ENCODE measurements at regions not wholly inside any gene's neighbourhood (a gene's known extent, or its start where the extent isn't known, plus 50 kb on each side); places are given as distances from the start of the nearest gene placed in this dataset.

- CTCF ChIA-PET: interaction anchor here (0.9 to 1.5 kb wide), 3 partner anchors 17 to 29 kb away, joined by 4 to 5 read pairs (median 4); no protein-coding TSS in a partner anchor
- BruUV-seq (replicated peaks): no TSS peak
- no peak for TF ChIP-seq CHD4 (IDR thresholded peaks at IDR 0.05)
- TF ChIP-seq ZBTB4 (CRISPR knock-in tag; IDR thresholded peaks at IDR 0.05): no peak
- TF ChIP-seq JUNB (IDR thresholded peaks at IDR 0.05): peak; percentile 18; the same call in 1 of the 2 replicates
- RAD21 ChIA-PET (ENCODE audit: unreplicated experiment): no interaction called here
- POLR2A ChIA-PET: no interaction called here
- H3K9me3 ChIP-seq (replicated peaks; ENCODE audit: control insufficient read depth, insufficient read depth, low read length): no peaks in the 10 kb centered on the region
- no peak overlapping the region for H3K4me3 ChIP-seq
- H3K4me1 ChIP-seq (ENCODE audit: control insufficient read depth, insufficient read depth, low read length): no peaks in the 10 kb centered on the region
- FAIRE-seq: no peak
- peak; percentile 71 for ATAC-seq
- 0% methylated on average over 2 of the region's 2 CpGs for WGBS (ENCODE audit: insufficient coverage, insufficient replicate concordance, low lambda C conversion rate, missing lambda C conversion rate)
- in situ Hi-C loops (cut with MboI): no loop called here
- no peak overlapping the region for H2AFZ ChIP-seq (ENCODE audit: control insufficient read depth, low read depth, low read length)
- no peaks in the 10 kb centered on the region for H3K27me3 ChIP-seq (replicated peaks in 1 of 2; ENCODE audit: control insufficient read depth in 2 of 2, insufficient read depth in 2 of 2, low read length in 1 of 2)
- H4K20me1 ChIP-seq (ENCODE audit: control insufficient read depth, insufficient read depth): no peaks in the 10 kb centered on the region
- SMC1A ChIA-PET (ENCODE audit: uncharacterized antibody, unreplicated experiment): no interaction called here
- intact Hi-C loops (cut with micrococcal nuclease; ENCODE audit: unreplicated experiment): no loop called here
- no peak overlapping the region for H3K27ac ChIP-seq (ENCODE audit: control insufficient read depth, insufficient read depth)
- H3K79me2 ChIP-seq (ENCODE audit: control insufficient read depth, insufficient read depth, low read length): no peaks in the 10 kb centered on the region
- no peak overlapping the region for H3K4me2 ChIP-seq (ENCODE audit: control insufficient read depth, insufficient read depth)
- no peak for DNase-seq (ENCODE audit: low read depth, low spot score)
- no peaks in the 10 kb centered on the region for H3K36me3 ChIP-seq (ENCODE audit: control insufficient read depth in 2 of 2, insufficient read depth in 2 of 2, low read length in 1 of 2)
- H3K9ac ChIP-seq (ENCODE audit: control insufficient read depth, insufficient read depth, low read length): no peak overlapping the region
These were observed 60.9 kb downstream of the BMP15 start for GRCh38 chrX:50971395-50971794.

DNA sequence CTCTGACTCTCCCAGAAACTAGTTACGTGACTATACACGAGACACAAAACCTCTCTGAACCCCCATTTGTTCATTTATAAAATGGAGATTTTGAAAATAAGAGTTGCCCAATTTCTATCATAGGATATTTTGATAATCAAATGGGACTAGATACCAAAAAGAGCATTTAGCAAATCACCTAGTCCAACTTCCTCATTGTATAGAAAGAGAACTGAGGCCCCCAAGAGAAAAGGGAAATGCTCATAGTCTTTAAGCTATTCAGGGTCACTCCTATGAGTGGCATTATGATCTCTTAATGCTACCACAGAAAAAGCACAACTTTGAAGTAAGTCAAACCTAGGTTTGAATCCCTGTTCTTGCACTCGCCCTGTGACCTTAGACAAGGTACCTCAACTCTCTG, 62.7 kb downstream of the BMP15 start:
- no peaks in the 10 kb centered on the region for H3K79me2 ChIP-seq (ENCODE audit: control insufficient read depth, insufficient read depth, low read length)
- ATAC-seq: no peak
- in situ Hi-C loops (cut with MboI) (no loop called here), intact Hi-C loops (cut with micrococcal nuclease; ENCODE audit: unreplicated experiment) (no loop called here)
- H2AFZ ChIP-seq (ENCODE audit: control insufficient read depth, low read depth, low read length): no peak overlapping the region
- no peak for DNase-seq (ENCODE audit: low read depth, low spot score)
- ChIA-PET POLR2A (no interaction called here), SMC1A (ENCODE audit: uncharacterized antibody, unreplicated experiment) (no interaction called here), RAD21 (ENCODE audit: unreplicated experiment) (no interaction called here), CTCF (no interaction called here)
- H3K27me3 ChIP-seq (replicated peaks in 1 of 2; ENCODE audit: control insufficient read depth in 2 of 2, insufficient read depth in 2 of 2, low read length in 1 of 2): no peaks in the 10 kb centered on the region
- no TSS peak for BruUV-seq (replicated peaks)
- FAIRE-seq: no peak
- no peaks in the 10 kb centered on the region for H3K4me1 ChIP-seq (ENCODE audit: control insufficient read depth, insufficient read depth, low read length)
- no peak overlapping the region for H3K9ac ChIP-seq (ENCODE audit: control insufficient read depth, insufficient read depth, low read length)
- H3K4me2 ChIP-seq (ENCODE audit: control insufficient read depth, insufficient read depth): no peak overlapping the region
- WGBS (ENCODE audit: insufficient coverage, insufficient replicate concordance, low lambda C conversion rate, missing lambda C conversion rate): 15% methylated on average over 3 of the region's 3 CpGs
- TF ChIP-seq, protein P1, sequence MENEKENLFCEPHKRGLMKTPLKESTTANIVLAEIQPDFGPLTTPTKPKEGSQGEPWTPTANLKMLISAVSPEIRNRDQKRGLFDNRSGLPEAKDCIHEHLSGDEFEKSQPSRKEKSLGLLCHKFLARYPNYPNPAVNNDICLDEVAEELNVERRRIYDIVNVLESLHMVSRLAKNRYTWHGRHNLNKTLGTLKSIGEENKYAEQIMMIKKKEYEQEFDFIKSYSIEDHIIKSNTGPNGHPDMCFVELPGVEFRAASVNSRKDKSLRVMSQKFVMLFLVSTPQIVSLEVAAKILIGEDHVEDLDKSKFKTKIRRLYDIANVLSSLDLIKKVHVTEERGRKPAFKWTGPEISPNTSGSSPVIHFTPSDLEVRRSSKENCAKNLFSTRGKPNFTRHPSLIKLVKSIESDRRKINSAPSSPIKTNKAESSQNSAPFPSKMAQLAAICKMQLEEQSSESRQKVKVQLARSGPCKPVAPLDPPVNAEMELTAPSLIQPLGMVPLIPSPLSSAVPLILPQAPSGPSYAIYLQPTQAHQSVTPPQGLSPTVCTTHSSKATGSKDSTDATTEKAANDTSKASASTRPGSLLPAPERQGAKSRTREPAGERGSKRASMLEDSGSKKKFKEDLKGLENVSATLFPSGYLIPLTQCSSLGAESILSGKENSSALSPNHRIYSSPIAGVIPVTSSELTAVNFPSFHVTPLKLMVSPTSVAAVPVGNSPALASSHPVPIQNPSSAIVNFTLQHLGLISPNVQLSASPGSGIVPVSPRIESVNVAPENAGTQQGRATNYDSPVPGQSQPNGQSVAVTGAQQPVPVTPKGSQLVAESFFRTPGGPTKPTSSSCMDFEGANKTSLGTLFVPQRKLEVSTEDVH (IDR thresholded peaks at IDR 0.05; ENCODE audit: low read depth, partially characterized antibody): no peak
- TF ChIP-seq HDAC2 (IDR thresholded peaks at IDR 0.05) (no peak), SRF (IDR thresholded peaks at IDR 0.05; ENCODE audit: low read depth in 2 of 2, low read length in 2 of 2) (no peak), ZNF384 (IDR thresholded peaks at IDR 0.05; ENCODE audit: borderline replicate concordance, low read depth, low read length) (no peak), LARP7 (IDR thresholded peaks at IDR 0.05) (no peak)
- no peaks in the 10 kb centered on the region for H3K9me3 ChIP-seq (replicated peaks; ENCODE audit: control insufficient read depth, insufficient read depth, low read length)
- H3K27ac ChIP-seq (ENCODE audit: control insufficient read depth, insufficient read depth): no peak overlapping the region
- no peak overlapping the region for H3K4me3 ChIP-seq
- no peaks in the 10 kb centered on the region for H4K20me1 ChIP-seq (ENCODE audit: control insufficient read depth, insufficient read depth)
- H3K36me3 ChIP-seq (ENCODE audit: control insufficient read depth in 2 of 2, insufficient read depth in 2 of 2, low read length in 1 of 2): no peaks in the 10 kb centered on the region

Measured in GM12878 (cell line).